Liver (tissue), 8 donors: ENCODE measurements at regions not wholly inside any gene's neighbourhood (a gene's known extent, or its start where the extent isn't known, plus 50 kb on each side); places are given as distances from the start of the nearest gene placed in this dataset.

Source experiments
- DNase-seq: peaks from one replicate; pipeline ENCODE4 v3.0.0-alpha.2; 2017; ENCODE audit warnings: low spot score
- H3K27ac ChIP-seq, 2 donors: one replicate each; pipeline ENCODE4 v1.7.0; 2013; ENCODE audit warnings: inconsistent platforms in 2 of 2, low read length in 2 of 2, control low read depth in 1 of 2, low read depth in 1 of 2, mild to moderate bottlenecking in 1 of 2
- H3K27me3 ChIP-seq, 4 donors: one replicate each; pipeline versions ENCODE4 v1.6.1 to v1.7.0; 2013; ENCODE audit warnings: low read length in 3 of 4, inconsistent platforms in 1 of 4, mild to moderate bottlenecking in 1 of 4, moderate library complexity in 1 of 4; ENCODE audit not compliant: control insufficient read depth in 4 of 4, insufficient read depth in 4 of 4
- H3K36me3 ChIP-seq, 4 donors: one replicate each; pipeline versions ENCODE4 v1.6.1 to v1.7.0; 2013; ENCODE audit warnings: low read length in 3 of 4, mild to moderate bottlenecking in 3 of 4, low read depth in 1 of 4, moderate library complexity in 1 of 4; ENCODE audit not compliant: control insufficient read depth in 4 of 4, insufficient read depth in 3 of 4
- H3K4me1 ChIP-seq, 4 donors: one replicate each; pipeline versions ENCODE4 v1.6.1 to v1.7.0; 2013; ENCODE audit warnings: low read length in 3 of 4, mild to moderate bottlenecking in 3 of 4, moderate library complexity in 1 of 4; ENCODE audit not compliant: control insufficient read depth in 4 of 4, insufficient read depth in 4 of 4
- H3K4me3 ChIP-seq, 3 donors: one replicate each; pipeline versions ENCODE4 v1.6.1 to v1.7.0; 2013; ENCODE audit warnings: low read length in 3 of 3, control low read depth in 1 of 3, low read depth in 1 of 3, mild to moderate bottlenecking in 1 of 3
- H3K9ac ChIP-seq, 2 donors: one replicate each; pipeline ENCODE4 v1.7.0; 2013; ENCODE audit warnings: low read length in 2 of 2, mild to moderate bottlenecking in 2 of 2, moderate library complexity in 2 of 2, control low read depth in 1 of 2, low read depth in 1 of 2
- H3K9me3 ChIP-seq, 4 donors: one replicate each; pipeline versions ENCODE4 v1.6.1 to v1.7.0; 2013; ENCODE audit warnings: low read length in 3 of 4; ENCODE audit not compliant: control insufficient read depth in 4 of 4
- EGR1 ChIP-seq, 2 donors: IDR thresholded peaks; 2 replicates each; pipeline ENCODE4 v1.6.1; 2016 to 2018; ENCODE audit warnings: antibody characterized with exemption in 2 of 2, low read depth in 2 of 2
- FOXA1 ChIP-seq: IDR thresholded peaks from 2 replicates; pipeline ENCODE4 v1.6.1; 2016; ENCODE audit warnings: antibody characterized with exemption
- FOXA2 ChIP-seq: IDR thresholded peaks from 2 replicates; pipeline ENCODE4 v1.6.1; 2016; ENCODE audit warnings: antibody characterized with exemption
- GABPA ChIP-seq, 2 donors: IDR thresholded peaks in 1 of 2; conservative IDR thresholded peaks in 1 of 2; 2 replicates each; pipeline ENCODE4 v1.6.1; 2016; ENCODE audit warnings: antibody characterized with exemption in 2 of 2, mild to moderate bottlenecking in 1 of 2, moderate library complexity in 1 of 2
- HNF4A ChIP-seq, 2 donors: conservative IDR thresholded peaks; 2 replicates each; pipeline ENCODE4 v1.6.1; 2016; ENCODE audit warnings: antibody characterized with exemption in 2 of 2, mild to moderate bottlenecking in 2 of 2
- HNF4G ChIP-seq: IDR thresholded peaks from 2 replicates; pipeline ENCODE4 v1.6.1; 2016; ENCODE audit warnings: antibody characterized with exemption
- JUND ChIP-seq, 2 donors: IDR thresholded peaks; 2 replicates each; pipeline ENCODE4 v1.6.1; 2016; ENCODE audit warnings: antibody characterized with exemption in 2 of 2
- NR2F2 ChIP-seq: IDR thresholded peaks from 2 replicates; pipeline ENCODE4 v1.6.1; 2016; ENCODE audit warnings: antibody characterized with exemption
- RAD21 ChIP-seq, 2 donors: IDR thresholded peaks; 2 replicates each; pipeline ENCODE4 v1.6.1; 2016; ENCODE audit warnings: antibody characterized with exemption in 2 of 2, mild to moderate bottlenecking in 2 of 2
- RXRA ChIP-seq, 2 donors: IDR thresholded peaks; 2 replicates each; pipeline ENCODE4 v1.6.1; 2017 to 2018; ENCODE audit warnings: antibody characterized with exemption in 2 of 2, mild to moderate bottlenecking in 1 of 2
- SP1 ChIP-seq: IDR thresholded peaks from 2 replicates; pipeline ENCODE4 v1.6.1; 2018; ENCODE audit warnings: antibody characterized with exemption, mild to moderate bottlenecking
- TAF1 ChIP-seq: conservative IDR thresholded peaks from 2 replicates; pipeline ENCODE4 v1.6.1; 2016; ENCODE audit warnings: antibody characterized with exemption, mild to moderate bottlenecking
- YY1 ChIP-seq: IDR thresholded peaks from 2 replicates; pipeline ENCODE4 v1.6.1; 2016; ENCODE audit warnings: antibody characterized with exemption, mild to moderate bottlenecking
- WGBS: extraction: QIAGEN DNeasy Blood & Tissue Kit; methylation state at CpG from one replicate; pipeline ENCODE4 v1.1.7; 2013; 5-methylcytosine and 5-hydroxymethylcytosine counted together
- TF ChIP-seq, protein P1 (sequence below): fragments of 150-350 bp; IDR thresholded peaks from 2 replicates; pipeline ENCODE4 v1.5.1; 2017; ENCODE audit warnings: improper control_type of control experiment, low read depth, low read length; ENCODE audit not compliant: missing input control
- TF ChIP-seq, protein P2 (sequence below): IDR thresholded peaks from 2 replicates; pipeline ENCODE4 v1.6.1; 2016; ENCODE audit warnings: antibody characterized with exemption
- TF ChIP-seq, protein P3 (sequence below): IDR thresholded peaks from 2 replicates; pipeline ENCODE4 v1.6.1; 2016; ENCODE audit warnings: antibody characterized with exemption
- TF ChIP-seq, protein P4 (sequence below): IDR thresholded peaks from 2 replicates; pipeline ENCODE4 v1.6.1; 2016; ENCODE audit warnings: antibody characterized with exemption
- donor health status: healthy.
- donor health status: healthy.
- donor health status: healthy.
- donor health status: healthy.
- donor health status: healthy.

DNA sequence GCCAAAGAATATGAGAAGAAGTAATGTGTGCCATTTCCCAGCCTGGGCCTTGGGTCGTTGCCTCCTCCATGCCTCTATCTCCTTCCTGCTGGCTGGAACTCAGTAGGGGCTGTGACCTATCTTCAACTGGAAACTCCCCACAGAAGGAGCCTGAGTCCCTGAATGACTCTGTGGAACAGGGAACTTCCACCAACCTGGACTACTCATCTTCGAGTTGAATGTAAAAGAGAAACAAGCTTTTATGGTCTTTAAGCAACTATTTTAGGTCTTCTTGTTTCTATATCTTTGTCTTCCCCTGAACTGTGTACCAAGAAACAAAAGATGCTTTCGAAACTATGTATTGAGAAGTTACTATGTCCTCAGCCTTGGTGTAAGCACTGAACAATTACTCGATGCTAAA lies 355.3 kb upstream of the NR2F2 start:
- 84% methylated on average over 4 of the region's 4 CpGs for WGBS
- Histone ChIP-seq H3K4me1 (no peaks in the 10 kb centered on the region), H3K36me3 (no peaks in the 10 kb centered on the region), H3K4me3 (no peak overlapping the region), H3K9ac (no peak overlapping the region), H3K9me3 (no peaks in the 10 kb centered on the region), H3K27me3 (no peaks in the 10 kb centered on the region), H3K27ac (no peak overlapping the region)
- DNase-seq = no peak
- TF ChIP-seq HNF4A (conservative IDR thresholded peaks at IDR 0.05) = no peak
- TF ChIP-seq, protein P1, sequence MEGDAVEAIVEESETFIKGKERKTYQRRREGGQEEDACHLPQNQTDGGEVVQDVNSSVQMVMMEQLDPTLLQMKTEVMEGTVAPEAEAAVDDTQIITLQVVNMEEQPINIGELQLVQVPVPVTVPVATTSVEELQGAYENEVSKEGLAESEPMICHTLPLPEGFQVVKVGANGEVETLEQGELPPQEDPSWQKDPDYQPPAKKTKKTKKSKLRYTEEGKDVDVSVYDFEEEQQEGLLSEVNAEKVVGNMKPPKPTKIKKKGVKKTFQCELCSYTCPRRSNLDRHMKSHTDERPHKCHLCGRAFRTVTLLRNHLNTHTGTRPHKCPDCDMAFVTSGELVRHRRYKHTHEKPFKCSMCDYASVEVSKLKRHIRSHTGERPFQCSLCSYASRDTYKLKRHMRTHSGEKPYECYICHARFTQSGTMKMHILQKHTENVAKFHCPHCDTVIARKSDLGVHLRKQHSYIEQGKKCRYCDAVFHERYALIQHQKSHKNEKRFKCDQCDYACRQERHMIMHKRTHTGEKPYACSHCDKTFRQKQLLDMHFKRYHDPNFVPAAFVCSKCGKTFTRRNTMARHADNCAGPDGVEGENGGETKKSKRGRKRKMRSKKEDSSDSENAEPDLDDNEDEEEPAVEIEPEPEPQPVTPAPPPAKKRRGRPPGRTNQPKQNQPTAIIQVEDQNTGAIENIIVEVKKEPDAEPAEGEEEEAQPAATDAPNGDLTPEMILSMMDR = no peak
- TF ChIP-seq GABPA (IDR thresholded peaks at IDR 0.05 in 1 of 2, conservative IDR thresholded peaks at IDR 0.05 in 1 of 2) = no peak
- TF ChIP-seq EGR1 (IDR thresholded peaks at IDR 0.05; ENCODE audit: low read depth in 2 of 2) = no peak
- no peak for TF ChIP-seq SP1
- no peak for TF ChIP-seq RXRA (IDR thresholded peaks at IDR 0.05)
- no peak for TF ChIP-seq RAD21 (IDR thresholded peaks at IDR 0.05)
- no peak for TF ChIP-seq FOXA2
- TF ChIP-seq FOXA1 = no peak
- TF ChIP-seq, protein P2, sequence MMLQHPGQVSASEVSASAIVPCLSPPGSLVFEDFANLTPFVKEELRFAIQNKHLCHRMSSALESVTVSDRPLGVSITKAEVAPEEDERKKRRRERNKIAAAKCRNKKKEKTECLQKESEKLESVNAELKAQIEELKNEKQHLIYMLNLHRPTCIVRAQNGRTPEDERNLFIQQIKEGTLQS = no peak

DNA sequence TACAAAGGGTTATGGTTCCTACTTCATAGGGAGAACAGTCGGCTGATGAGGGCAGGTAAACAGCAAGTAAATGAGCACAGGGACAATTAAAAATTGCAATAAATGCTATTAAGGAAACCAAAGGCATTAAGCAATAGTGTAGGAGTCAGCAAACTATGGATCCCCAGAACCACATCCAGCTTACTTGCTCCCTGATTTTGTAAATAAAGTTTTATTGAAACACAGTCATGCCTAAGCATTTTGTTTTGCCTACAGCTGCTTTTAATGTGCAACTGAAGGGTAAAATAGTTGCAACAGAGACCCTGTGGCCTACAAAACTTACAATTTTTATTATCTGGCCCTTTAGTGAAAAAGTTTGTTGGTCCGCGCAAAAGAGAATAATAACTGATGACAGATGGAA lies 351.2 kb upstream of the NR2F2 start:
- H3K9me3 ChIP-seq = no peaks in the 10 kb centered on the region
- no peak overlapping the region for H3K4me3 ChIP-seq
- no peaks in the 10 kb centered on the region for H3K27me3 ChIP-seq
- TF ChIP-seq HNF4A (conservative IDR thresholded peaks at IDR 0.05) = no peak
- TF ChIP-seq, protein P3, sequence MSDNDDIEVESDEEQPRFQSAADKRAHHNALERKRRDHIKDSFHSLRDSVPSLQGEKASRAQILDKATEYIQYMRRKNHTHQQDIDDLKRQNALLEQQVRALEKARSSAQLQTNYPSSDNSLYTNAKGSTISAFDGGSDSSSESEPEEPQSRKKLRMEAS = no peak
- no peak for TF ChIP-seq RXRA (IDR thresholded peaks at IDR 0.05)
- no peak for TF ChIP-seq JUND (IDR thresholded peaks at IDR 0.05)
- TF ChIP-seq YY1 = no peak
- no peak for TF ChIP-seq FOXA2
- no peak for TF ChIP-seq GABPA (IDR thresholded peaks at IDR 0.05 in 1 of 2, conservative IDR thresholded peaks at IDR 0.05 in 1 of 2)
- TF ChIP-seq NR2F2 = no peak
- TF ChIP-seq SP1 = no peak
- no peak for TF ChIP-seq TAF1
- TF ChIP-seq, protein P4, sequence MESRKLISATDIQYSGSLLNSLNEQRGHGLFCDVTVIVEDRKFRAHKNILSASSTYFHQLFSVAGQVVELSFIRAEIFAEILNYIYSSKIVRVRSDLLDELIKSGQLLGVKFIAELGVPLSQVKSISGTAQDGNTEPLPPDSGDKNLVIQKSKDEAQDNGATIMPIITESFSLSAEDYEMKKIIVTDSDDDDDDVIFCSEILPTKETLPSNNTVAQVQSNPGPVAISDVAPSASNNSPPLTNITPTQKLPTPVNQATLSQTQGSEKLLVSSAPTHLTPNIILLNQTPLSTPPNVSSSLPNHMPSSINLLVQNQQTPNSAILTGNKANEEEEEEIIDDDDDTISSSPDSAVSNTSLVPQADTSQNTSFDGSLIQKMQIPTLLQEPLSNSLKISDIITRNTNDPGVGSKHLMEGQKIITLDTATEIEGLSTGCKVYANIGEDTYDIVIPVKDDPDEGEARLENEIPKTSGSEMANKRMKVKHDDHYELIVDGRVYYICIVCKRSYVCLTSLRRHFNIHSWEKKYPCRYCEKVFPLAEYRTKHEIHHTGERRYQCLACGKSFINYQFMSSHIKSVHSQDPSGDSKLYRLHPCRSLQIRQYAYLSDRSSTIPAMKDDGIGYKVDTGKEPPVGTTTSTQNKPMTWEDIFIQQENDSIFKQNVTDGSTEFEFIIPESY = no peak
- H3K36me3 ChIP-seq = no peaks in the 10 kb centered on the region
- WGBS = 95% methylated on average over 3 of the region's 3 CpGs
- no peak overlapping the region for H3K27ac ChIP-seq
- no peak for DNase-seq
- H3K4me1 ChIP-seq = no peaks in the 10 kb centered on the region
- H3K9ac ChIP-seq = no peak overlapping the region

DNA sequence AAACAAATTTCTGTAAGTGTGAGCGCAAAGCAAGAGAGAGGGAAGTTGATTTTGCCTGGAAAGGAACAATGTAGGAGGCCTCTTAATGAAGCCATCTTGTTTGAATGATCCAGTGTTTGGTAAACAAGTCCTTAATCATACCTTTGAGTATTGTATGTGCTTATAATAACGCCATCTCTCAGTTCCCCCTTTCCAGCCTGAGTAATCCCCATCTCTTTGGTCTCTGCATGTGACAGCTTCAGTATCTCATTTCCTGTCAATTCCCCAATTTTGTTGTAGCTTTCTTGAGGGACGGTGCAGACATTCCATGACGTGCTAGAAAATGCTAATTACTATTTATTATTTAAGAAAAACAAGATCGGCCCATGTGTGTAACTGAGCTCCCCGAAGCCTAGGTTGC lies 349.3 kb upstream of the NR2F2 start:
- Histone ChIP-seq H3K9me3 (no peaks in the 10 kb centered on the region), H3K36me3 (no peaks in the 10 kb centered on the region), H3K4me3 (no peak overlapping the region), H3K4me1 (no peaks in the 10 kb centered on the region), H3K27ac (no peak overlapping the region), H3K9ac (no peak overlapping the region), H3K27me3 (no peaks in the 10 kb centered on the region)
- DNase-seq = no peak
- WGBS = 95% methylated on average over 6 of the region's 6 CpGs
- TF ChIP-seq JUND (IDR thresholded peaks at IDR 0.05) (no peak), YY1 (no peak), FOXA2 (no peak), FOXA1 (no peak), RXRA (IDR thresholded peaks at IDR 0.05) (no peak), HNF4G (no peak), NR2F2 (no peak), RAD21 (IDR thresholded peaks at IDR 0.05) (no peak), EGR1 (IDR thresholded peaks at IDR 0.05; ENCODE audit: low read depth in 2 of 2) (no peak), TAF1 (no peak), HNF4A (conservative IDR thresholded peaks at IDR 0.05) (no peak), GABPA (IDR thresholded peaks at IDR 0.05 in 1 of 2, conservative IDR thresholded peaks at IDR 0.05 in 1 of 2) (no peak), SP1 (no peak)
- TF ChIP-seq, protein P3 = no peak
- TF ChIP-seq, protein P4 = no peak
- TF ChIP-seq, protein P2 = no peak
